LNCaP clone FGC (cell line): ENCODE measurements at regions not wholly inside any gene's neighbourhood (a gene's known extent, or its start where the extent isn't known, plus 50 kb on each side); places are given as distances from the start of the nearest gene placed in this dataset.
"Not testable (repeated sequence)": the region's sequence is repeated elsewhere in the genome, so short reads cannot be mapped to it uniquely, and the experiment has no call there.

Experiments used
- DNase-seq: peaks from one replicate; pipeline ENCODE4 v3.0.0-alpha.2; 2011; ENCODE audit warnings: low read depth
- H3K4me3 ChIP-seq: 2 replicates; pipeline ENCODE4 v1.5.1; 2011; ENCODE audit warnings: mild to moderate bottlenecking, low read depth, low read length, control low read depth
- CTCF ChIP-seq: IDR thresholded peaks from 2 replicates; pipeline ENCODE4 v1.5.1; 2012; ENCODE audit warnings: mild to moderate bottlenecking; ENCODE audit not compliant: control insufficient read depth, insufficient read depth; ENCODE audit errors: extremely low read depth

GRCh38 chrX:98924511-98924910 lies 1485.6 kb downstream of the PCDH19 start:
- no peak overlapping the region for H3K4me3 ChIP-seq
- DNase-seq = no peak
- no peak for TF ChIP-seq CTCF

DNA sequence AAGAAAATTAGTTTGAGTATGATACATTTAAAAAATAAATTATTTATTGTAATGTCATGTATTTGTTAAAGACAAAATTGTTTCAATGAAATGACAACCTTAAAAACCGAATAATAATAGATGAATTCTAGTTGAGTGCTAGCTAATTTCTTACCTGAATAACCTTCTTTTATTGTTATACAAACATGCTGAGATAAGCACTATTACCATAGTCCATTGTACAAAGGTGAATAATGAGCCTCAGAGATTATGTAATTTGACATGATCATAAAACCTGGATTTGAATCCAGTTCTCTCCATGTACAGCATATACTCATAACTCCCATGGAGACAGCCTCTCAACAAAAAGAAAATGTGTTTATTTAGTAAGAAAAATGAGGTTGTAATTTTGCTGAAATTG lies 1512.9 kb downstream of the PCDH19 start:
- DNase-seq = no peak
- TF ChIP-seq CTCF = no peak
- H3K4me3 ChIP-seq = no peak overlapping the region

- DNase-seq = peak; percentile 14
- peak; percentile 53 for TF ChIP-seq CTCF
- not testable (repeated sequence) for H3K4me3 ChIP-seq
These were observed 1559.4 kb downstream of the PCDH19 start for GRCh38 chrX:98850639-98851038.
